OCI-M1 (cell line): ENCODE measurements at regions not wholly inside any gene's neighbourhood (a gene's known extent, or its start where the extent isn't known, plus 50 kb on each side); places are given as distances from the start of the nearest gene placed in this dataset.
"Not testable (repeated sequence)": the region's sequence is repeated elsewhere in the genome, so short reads cannot be mapped to it uniquely, and the experiment has no call there.

Experiments used
- DNase-seq: peaks from one replicate; lab custom pipeline; 2025; lab: John Stamatoyannopoulos, UW

DNA sequence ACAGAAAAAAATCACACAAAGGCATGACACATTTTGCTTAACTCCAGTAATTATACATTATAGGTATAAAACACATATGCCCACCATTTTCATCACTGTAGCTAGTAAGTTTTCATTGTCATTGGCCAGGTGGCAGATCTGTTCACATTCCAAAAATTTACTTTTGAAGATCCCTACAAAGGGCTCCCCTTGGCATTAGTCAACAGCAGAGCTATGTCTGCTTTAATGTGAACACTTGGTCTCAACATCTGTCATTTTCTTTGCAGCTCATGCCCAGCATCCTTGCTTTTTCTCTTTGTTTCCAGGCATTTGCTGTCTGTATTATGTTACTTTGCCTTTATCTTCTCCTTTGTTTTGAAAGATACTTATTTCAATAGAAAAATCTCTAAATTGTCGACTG, 519.1 kb upstream of the FOXG1 start:
- DNase-seq = no peak

DNA sequence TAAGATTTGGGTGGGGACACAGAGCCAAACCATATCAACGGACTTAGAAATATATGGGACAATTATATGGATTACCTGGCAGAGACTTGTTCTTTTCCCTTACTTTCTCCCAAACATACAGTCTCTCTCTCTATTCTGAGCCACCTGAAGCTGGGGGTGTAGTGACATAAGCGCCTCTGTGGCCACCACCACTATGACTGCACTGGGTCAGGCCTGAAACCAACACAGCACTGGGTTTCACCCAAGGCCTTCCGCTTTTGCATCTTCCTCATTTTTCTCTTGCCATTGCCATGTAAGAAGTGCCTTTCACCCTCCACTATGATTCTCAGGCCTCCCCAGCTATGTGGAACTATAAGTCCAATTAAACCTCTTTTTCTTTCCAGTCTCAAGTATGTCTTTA, 514.5 kb upstream of the FOXG1 start:
- DNase-seq = not testable (repeated sequence)

DNA sequence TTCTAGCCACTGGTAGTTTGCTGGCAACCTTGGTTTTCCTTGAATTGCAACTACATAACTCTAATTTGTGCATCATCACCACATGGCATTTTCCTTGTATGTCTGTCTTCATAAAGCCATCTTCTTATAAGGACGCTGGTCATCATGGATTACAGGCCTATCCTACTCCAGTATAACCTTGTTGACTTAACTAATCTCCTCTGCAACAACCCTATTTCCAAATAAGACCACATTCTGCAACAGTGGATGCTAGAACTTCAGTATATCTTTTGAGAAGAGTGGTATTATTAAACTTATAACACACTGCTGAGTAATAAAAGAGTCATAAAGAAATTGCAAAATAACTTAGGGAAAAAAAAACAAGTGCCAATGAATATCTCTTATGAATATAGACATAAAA, 511.8 kb upstream of the FOXG1 start:
- no peak for DNase-seq

DNA sequence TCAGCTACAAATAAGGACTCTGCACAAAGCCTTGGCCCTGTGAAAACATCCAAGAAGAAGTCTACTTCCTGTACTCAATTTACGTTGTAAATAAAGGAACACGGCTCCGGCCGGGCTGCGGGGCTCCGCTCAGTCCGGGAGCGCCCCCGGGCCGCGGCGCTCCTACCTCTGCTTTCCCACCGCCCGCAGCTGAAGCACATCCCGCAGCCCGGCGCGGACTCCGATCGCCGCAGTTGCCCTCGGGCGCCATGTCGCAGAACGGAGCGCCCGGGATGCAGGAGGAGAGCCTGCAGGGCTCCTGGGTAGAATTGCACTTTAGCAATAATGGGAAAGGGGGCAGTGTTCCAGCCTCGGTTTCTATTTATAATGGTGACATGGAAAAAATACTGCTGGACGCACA, 502.3 kb upstream of the FOXG1 start:
- DNase-seq = no peak

DNA sequence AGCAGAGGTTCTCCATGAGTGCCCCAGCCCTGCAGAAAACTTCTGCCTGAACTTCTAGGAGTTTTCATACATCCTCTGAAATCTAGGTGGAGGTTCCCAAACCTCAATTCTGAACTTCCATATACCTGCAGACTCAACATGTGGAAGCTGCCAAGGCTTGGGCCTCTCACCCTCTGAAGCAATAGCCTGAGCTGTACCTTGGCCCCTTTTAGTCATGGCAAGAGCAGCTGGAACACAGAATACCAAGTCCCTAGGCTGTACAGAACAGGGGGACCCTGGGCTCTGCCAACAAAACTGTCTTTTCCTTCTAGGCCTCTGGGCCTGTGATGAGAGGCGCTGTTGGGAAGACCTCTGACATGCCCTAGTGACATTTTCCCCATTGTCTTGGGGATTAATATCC, 494.3 kb upstream of the FOXG1 start:
- DNase-seq = no peak

DNA sequence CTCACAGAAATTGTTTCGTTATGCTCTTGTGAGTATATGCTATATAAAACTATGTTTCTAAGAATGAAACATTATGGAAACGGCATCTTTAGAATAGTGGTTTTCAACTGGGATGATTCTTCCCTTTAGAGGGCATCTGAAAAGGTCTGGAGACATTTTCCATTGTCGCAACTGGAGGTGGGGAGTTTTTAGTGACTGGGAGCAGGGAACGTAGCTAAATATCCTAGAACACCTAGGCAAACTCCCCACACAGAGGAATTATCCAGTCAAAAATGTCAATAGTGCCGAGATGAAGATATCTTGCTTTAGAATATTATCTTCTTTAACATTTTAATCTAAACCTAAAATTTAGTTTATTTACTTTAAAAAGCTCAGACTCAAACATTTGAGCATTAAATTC, 486.1 kb upstream of the FOXG1 start:
- DNase-seq = no peak

DNA sequence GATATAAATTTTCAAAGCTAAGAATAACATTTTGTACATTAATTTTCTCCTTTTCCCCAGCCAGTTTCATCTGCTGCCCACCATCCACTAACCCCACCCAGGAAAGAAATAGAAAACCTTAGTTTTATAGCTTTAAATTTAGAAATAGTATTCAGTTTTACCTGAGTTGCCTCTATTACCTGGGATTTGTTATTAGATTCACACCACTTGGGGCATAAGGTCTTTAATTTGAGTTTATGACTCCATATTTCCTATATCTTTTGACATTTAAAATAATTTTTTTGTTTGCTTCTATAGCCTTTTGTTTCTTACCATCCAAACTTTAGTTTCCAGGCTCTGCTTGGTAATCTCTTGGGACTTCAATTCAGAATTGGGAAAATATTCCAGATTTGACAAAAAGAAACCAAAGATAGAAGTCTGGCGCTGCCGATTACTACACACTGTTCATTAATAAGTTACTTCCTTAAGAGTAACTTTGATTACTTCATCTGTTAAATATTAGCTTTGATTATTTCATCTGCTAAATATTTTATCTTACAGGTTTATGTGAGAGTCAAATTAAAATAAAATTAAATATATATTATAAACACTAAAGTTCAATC, 485.5 kb upstream of the FOXG1 start:
- no peak for DNase-seq

DNA sequence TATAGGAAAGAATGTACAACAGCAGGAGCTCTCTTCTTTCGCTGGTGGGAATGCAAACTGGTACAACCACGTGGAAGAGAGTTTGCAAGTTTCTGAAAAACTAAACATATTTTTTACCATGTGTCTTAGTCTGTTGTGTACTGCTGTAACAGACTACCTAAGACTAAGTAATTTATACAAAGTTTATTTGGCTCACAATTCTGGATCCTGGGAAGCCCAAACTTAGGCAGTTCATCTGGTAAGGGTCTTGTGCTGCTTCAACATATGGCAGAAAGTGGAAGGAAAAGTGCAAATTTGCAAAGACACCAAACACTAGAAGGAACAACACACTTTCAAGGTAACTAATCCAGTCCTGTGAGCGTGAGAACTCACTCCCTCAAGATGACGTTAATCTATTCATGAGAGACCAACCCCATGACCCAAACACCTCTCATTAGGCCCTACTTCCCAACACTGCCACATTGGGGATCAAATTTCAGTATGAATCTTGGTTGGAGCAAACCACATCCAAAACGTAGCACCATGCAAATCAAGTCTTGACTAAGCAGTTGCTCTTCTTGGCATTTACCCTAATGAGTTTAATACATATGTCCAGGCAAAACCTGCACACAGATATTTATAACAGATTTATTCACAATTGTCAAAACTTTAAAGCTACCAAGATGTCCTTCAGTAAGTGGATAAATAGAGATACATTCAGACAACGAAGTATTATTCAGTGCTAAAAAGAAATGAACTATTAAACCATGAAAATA, 481.9 kb upstream of the FOXG1 start:
- DNase-seq = no peak

DNA sequence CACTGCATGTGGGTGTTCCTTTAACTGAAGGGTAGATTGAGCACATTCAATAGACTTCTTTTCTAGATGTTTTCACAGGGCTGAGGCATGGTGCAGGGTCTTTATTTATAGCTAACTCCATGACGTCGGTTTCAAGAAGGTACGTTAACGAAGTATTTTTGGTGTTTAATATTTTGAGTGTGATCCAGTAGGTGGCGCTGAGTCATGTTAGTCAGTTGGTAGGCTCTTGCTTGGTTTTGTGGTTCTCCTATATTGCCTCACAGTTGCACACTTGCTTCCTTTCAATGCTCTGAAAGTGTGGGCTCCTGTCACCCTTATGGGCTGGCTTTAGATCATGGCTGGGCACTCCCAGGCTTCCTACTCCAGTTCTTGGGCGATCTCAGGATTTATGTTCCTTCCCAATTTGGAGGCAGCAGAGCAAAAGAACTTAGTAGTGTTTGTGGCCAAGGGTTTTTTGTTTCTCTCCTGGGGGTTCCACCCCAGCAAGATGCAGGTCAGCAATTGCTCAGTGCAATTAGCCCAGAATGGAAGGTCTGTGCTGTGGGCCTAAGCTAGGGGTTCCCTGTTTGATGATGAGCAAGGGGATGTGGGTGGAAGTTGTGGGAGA, 471.6 kb upstream of the FOXG1 start:
- DNase-seq = peak; percentile 80

DNA sequence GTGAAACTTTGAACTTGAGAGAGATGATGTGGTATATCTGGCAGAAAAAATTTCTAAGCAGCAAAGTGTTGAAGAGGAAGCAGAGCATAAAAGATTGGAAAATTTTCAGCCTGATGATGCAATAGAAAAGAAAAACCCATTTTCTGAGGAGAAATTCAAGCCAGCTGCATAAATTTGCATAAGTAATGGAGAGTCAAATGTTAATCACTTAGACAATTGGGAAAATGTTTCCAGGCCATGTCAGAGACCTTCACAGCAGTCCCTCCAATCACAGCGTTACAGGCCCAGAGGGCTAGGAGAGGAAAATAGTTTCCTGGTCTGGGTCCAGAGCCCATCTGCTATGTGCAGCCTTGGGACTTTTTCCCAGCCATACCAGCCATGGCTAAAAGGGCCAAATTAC, 469.0 kb upstream of the FOXG1 start:
- DNase-seq = no peak

DNA sequence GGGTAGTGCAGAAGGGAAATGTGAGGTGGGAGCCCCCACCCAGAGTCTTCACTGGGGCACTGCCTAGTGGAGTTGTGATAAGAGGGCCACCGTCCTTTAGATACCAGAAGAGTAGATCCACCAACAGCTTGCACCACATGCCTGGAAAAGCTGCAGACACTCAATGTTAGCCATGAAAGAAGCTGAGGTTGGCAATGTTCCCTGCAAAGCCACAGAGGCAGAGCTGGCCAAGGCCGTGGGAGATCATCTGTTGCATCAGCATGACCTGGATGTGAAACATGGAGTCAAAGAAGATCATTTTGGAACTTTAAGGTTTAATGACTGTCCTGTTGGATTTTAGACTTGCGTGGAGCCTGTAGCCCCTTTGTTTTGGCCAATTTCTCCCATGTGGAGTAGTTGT, 468.4 kb upstream of the FOXG1 start:
- no peak for DNase-seq

DNA sequence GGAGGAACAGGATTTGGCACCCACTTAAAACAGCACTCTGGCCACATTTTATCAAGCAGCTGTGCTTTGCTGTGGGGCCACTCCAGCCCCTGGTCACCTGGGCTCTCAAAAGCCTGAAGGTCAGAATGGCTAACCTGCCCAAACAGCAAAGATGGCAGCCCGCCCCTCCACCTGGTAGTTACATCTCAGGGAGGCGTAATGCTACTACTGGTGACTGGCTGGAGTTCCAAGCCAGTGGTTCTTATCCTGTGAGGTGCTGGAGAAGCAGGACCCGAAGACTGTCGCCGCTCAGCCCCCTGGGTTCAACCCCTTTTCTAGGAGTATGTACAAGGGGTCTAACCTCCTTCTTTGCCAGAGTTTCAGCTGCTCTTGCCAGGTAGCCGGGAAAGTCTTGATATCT, 467.4 kb upstream of the FOXG1 start:
- DNase-seq = no peak

DNA sequence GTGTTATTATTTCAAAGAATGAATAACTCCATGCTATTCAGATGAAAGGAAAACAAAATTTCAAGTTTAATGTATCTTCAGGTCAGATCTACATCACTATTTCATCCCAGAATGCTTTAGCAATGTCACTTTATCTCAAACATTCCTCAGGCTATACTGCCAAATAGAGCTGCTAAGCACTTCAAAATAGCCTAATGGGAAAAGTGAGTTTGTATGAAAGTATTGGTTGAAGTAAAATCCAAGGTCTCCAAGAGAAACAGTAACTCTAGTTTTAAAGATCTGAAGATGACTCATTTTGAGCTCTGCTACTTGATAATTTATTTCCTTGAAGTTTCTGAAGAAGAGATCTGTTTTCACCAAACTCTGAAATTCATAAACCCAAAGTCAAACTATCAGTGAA, 466.2 kb upstream of the FOXG1 start:
- DNase-seq = no peak

DNA sequence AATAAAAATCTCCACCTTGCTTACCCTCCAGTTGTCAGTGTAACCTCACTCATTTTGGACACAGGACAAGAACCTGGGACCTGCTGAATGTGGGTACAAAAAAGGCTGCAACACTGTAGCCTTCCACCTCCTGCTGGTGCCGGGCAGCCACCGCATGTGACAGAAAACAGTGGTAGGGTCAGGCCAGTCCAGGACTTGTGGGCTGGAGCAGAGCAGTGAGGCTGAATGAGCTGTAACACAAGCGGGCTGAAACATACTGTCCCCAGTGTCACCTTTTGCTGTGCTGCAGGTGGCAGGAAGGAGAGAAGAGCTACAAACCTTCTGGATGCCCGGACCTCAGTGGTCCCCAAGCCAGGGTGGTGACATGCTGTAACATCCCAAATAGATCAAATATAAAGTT, 465.4 kb upstream of the FOXG1 start:
- no peak for DNase-seq

DNA sequence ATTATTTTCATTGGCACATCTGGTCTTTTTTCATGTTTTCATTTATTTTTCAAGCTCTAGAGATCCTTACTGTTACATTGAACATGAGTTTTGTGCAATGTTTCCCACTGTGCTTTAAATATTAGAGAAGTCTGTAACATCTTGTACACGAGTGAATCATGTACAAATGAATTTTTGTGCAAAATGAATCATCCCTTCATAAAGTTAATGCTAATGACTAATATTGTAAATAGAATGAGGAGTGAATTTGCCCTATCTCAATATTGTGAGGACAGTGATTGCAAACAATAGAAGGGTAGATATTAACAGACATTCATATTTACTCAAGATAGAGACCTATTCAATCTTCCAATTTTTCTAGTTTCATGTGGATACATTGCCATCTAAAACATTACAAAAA, 463.3 kb upstream of the FOXG1 start:
- DNase-seq = no peak

DNA sequence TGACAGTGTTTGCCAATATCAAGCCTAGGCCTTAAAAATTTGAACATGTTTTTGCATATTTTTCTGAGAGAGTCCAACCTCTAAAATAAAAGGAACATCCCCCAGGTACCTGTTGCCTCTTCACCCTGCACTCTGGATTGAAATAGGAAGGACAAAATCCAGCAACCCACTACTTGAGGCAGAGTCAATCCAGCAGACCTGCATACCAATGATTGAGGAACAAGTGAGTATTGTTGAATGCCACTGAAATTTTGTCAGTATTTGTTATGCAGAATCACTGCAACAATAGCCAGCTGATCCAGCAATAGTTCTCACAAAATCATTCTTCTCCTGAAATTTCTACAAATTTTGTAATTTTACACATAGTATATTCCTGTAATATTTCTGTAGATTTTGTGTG, 460.6 kb upstream of the FOXG1 start:
- no peak for DNase-seq

DNA sequence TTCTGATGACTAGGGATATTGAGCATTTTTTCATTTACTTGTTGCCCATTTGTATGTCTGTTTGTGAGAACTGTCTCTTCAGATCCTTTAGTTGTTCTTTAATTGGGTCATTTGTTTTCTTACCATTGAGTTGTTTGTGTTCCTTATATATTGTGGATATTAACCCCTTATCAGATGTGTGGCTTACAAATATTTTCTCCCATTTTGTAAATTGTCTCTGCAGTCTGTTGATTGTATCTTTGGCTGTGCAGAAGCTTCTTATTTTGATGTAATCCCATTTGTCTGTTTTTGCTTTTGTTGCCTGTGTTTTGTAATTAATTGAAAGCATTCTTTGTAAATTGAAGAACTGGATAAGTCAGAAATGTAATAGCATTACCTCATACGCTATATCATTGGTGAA, 459.1 kb upstream of the FOXG1 start:
- no peak for DNase-seq

DNA sequence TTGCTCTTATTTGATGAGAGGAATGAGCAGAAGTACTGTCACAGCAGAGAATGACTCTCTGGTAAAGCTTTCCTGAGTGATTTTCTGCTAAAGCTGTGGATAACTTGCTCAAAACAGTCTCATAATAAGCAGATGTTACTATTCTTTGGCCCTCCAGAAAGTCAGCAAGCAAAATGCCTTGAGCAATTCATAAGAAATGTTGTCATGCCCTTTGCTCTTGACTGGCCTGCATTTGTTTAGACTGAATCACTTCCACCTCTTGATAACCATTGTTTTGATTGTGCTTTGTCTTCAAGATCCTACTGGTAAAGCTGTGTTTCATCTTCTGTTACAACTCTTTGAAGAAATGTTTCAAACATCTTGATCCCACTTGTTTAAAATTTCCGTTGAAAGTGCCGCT, 457.9 kb upstream of the FOXG1 start:
- DNase-seq = no peak

DNA sequence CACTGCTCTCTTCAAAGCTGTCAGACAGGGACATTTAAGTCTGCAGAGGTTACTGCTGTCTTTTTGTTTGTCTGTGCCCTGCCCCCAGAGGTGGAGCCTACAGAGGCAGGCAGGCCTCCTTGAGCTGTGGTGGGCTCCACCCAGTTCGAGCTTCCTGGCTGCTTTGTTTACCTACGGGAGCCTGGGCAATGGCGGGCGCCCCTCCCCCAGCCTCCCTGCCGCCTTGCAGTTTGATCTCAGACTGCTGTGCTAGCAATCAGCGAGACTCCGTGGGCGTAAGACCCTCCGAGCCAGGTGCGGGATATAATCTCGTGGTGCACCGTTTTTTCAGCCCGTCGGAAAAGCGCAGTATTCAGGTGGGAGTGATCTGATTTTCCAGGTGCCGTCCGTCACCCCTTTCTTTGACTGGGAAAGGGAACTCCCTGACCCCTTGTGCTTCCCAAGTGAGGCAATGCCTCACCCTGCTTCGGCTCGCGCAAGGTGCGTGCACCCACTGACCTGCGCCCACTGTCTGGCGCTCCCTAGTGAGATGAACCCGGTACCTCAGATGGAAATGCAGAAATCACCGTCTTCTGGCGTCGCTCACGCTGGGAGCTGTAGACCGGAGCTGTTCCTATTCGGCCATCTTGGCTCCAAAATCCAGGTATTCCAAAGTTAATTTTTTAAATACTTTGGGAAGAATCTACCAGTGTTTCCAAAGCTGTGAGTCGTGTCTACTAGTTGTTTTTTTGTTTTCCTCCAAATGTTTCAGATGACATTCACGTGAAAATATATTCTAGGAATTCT, 448.5 kb upstream of the FOXG1 start:
- DNase-seq = peak; percentile 12

DNA sequence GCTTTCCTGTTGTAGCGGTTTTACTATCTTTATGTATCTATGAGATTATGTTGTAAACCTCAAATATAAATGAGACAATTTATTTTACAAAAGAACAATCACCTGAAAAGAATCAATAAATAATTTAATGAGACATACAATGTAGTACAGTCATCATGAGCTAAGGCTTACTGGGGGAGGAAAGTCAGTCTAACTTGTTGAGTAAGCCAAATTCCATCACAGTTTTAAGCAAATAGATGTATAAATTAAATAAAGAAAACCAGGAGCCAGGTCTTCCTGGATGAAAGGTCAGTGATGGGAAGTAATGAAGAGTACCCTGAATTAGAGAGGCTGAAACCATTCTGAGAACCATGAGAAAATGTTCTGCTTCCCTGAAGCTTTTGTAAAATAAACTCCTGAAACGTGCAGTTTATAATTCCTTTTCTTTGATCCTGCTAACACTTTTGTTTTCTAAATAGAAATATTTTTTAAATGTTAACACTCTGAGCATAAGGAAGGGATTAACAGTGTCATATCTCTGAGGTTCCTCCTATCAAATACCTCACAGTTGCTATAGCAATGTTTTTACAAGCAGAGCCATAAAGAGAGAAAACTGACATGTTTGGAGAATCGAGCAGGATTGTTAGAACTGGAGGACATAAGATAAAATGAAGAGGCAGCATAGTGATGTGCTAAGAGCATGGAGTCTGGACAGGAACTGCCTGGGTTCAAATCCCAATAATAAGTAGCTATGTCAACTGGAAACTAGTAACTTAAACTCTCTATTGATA, 444.9 kb upstream of the FOXG1 start:
- DNase-seq = peak; percentile 16

DNA sequence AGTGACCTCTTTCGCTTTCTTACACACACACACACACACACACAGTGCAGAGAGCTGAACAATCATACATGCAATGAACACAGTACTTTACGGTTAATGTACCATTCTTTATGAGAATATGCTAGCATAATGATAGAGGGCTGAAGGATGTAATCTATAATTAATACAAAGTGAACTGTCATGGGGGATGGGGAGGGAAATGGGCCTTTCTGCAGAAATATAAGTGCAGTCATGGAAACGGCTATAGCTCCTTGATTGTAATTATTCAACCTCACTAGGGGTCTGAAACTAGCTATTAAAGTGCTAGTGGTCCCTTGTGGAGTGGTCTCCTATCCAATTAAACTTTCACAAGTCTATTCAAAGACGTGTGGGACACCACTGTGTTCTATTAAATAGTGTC, 443.2 kb upstream of the FOXG1 start:
- DNase-seq = no peak
